HepG2 (cell line): ENCODE measurements at regions not wholly inside any gene's neighbourhood (a gene's known extent, or its start where the extent isn't known, plus 50 kb on each side); places are given as distances from the start of the nearest gene placed in this dataset.

ENCODE experiments used
- ATAC-seq: fragments of 200-7000 bp; cut with Tn5 transposase; 3 replicates; pipeline ENCODE4 v1.9.1; 2020; ENCODE audit warnings: mild to moderate bottlenecking, moderate library complexity
- BruUV-seq: library from RNA; stranded (reverse); fragments of 400-500 nt; replicated peaks from 2 replicates; lab custom pipeline; 2021; lab: Mats Ljungman, UMichigan
- CTCF ChIA-PET: fragments of 300-600 bp; formaldehyde crosslinking; extraction: SDS; loops from one replicate; lab custom pipeline; 2021; ENCODE audit warnings: low total read pairs, inconsistent platforms, low intra/inter-chr PET ratio; lab: Yijun Ruan, JAX
- POLR2A ChIA-PET: fragments of 350-600 bp; sonication (Branson Sonifier 250); formaldehyde crosslinking; loops from one replicate; lab custom pipeline; 2020; ENCODE audit warnings: antibody characterized with exemption, inconsistent platforms; lab: Yijun Ruan, JAX
- DNase-seq: peaks from one replicate; pipeline ENCODE4 v3.0.0-alpha.2; 2015; ENCODE audit warnings: low spot score
- FAIRE-seq: peaks from 3 replicates; lab custom pipeline; 2011; peaks lifted over from hg19 to GRCh38; lab: Jason Lieb, UNC
- H2AFZ ChIP-seq: one replicate; pipeline ENCODE4 v1.6.1; 2011; ENCODE audit warnings: low read length, inconsistent platforms
- H3K27ac ChIP-seq: fragments of 300-600 bp; 3 replicates; pipeline ENCODE4 v1.8.0; 2011; ENCODE audit warnings: mixed run types, mild to moderate bottlenecking, mixed read lengths, low read length, inconsistent platforms; ENCODE audit not compliant: insufficient read depth; ENCODE audit errors: extremely low read length
- H3K27me3 ChIP-seq, 2 experiments: fragments of 200-600 bp in 1 of 2; 2 replicates in 1 of 2; 3 replicates in 1 of 2; pipeline versions ENCODE4 v1.6.0 to v1.8.0; 2011; ENCODE audit warnings: low read length in 2 of 2, mild to moderate bottlenecking in 2 of 2, moderate library complexity in 2 of 2, inconsistent platforms in 1 of 2; ENCODE audit not compliant: insufficient read depth in 2 of 2, control insufficient read depth in 1 of 2
- H3K36me3 ChIP-seq, 2 experiments: fragments of 200-600 bp in 1 of 2; replicated peaks in 1 of 2; 2 replicates in 1 of 2; 3 replicates in 1 of 2; pipeline versions ENCODE4 v1.5.1 to v1.8.0; 2011; ENCODE audit warnings: low read length in 2 of 2, inconsistent platforms in 1 of 2; ENCODE audit not compliant: insufficient read depth in 2 of 2, control insufficient read depth in 1 of 2
- H3K4me1 ChIP-seq: 2 replicates; pipeline ENCODE4 v1.5.1; 2012; ENCODE audit warnings: low read length, inconsistent platforms; ENCODE audit not compliant: insufficient read depth
- H3K4me2 ChIP-seq: 2 replicates; pipeline ENCODE4 v1.6.0; 2011; ENCODE audit warnings: low read depth, low read length, inconsistent platforms
- H3K4me3 ChIP-seq, 3 experiments: fragments of 200-600 bp in 1 of 3; sonication (generic), shearing (Covaris generic) in 1 of 3; replicated peaks in 1 of 3; 2 replicates each; pipeline ENCODE4 v1.5.1; 2011 to 2016; ENCODE audit warnings: low read length in 3 of 3, inconsistent platforms in 2 of 3, low read depth in 2 of 3, mild to moderate bottlenecking in 2 of 3, control low read depth in 1 of 3, mixed read lengths in 1 of 3; ENCODE audit not compliant: insufficient read depth in 1 of 3
- H3K79me2 ChIP-seq: one replicate; pipeline ENCODE4 v1.6.1; 2011; ENCODE audit warnings: low read length, inconsistent platforms; ENCODE audit not compliant: insufficient read depth
- H3K9ac ChIP-seq: 2 replicates; pipeline ENCODE4 v1.6.0; 2011; ENCODE audit warnings: mild to moderate bottlenecking, low read depth, low read length, inconsistent platforms; ENCODE audit not compliant: insufficient read depth
- H3K9me3 ChIP-seq: 2 replicates; pipeline ENCODE4 v1.5.1; 2012; ENCODE audit warnings: mild to moderate bottlenecking, low read length
- H4K20me1 ChIP-seq: 2 replicates; pipeline ENCODE4 v1.6.0; 2011; ENCODE audit warnings: inconsistent platforms, mild to moderate bottlenecking, low read length, moderate library complexity; ENCODE audit not compliant: insufficient read depth
- AHR ChIP-seq: IDR thresholded peaks from 2 replicates; pipeline ENCODE4 v1.6.1; 2018; ENCODE audit warnings: missing genetic modification reagents, missing compliant biosample characterization
- NFE2 ChIP-seq: sonication (generic); formaldehyde crosslinking; IDR thresholded peaks from 2 replicates; pipeline ENCODE4 v1.4.0; 2020; ENCODE audit warnings: missing genetic modification reagents
- ZNF331 ChIP-seq: sonication (generic); formaldehyde crosslinking; IDR thresholded peaks from 2 replicates; pipeline ENCODE4 v1.4.0; 2020; ENCODE audit warnings: missing genetic modification reagents
- ZNF33B ChIP-seq: sonication (generic); formaldehyde crosslinking; IDR thresholded peaks from 2 replicates; pipeline ENCODE4 v1.5.1; 2020; ENCODE audit warnings: mild to moderate bottlenecking, missing genetic modification reagents
- WGBS: methylation state at CpG from one replicate; pipeline ENCODE4 v1.1.6; 2017; ENCODE audit warnings: low lambda C conversion rate; 5-methylcytosine and 5-hydroxymethylcytosine counted together
- in situ Hi-C: cut with HindIII; loops from 2 replicates; pipeline ENCODE4 v1.10.0; 2017; ENCODE audit warnings: low pct_unique_long_range_greater_than_20kb; ENCODE audit not compliant: extremely low pct_ligation_motif_present
- intact Hi-C: fragments of 100-400 bp; cut with micrococcal nuclease; formaldehyde crosslinking; loops from one replicate; pipeline ENCODE4 v1.10.0; 2022; ENCODE audit not compliant: unreplicated experiment
- TF ChIP-seq, protein P1 (sequence below): sonication (generic); formaldehyde crosslinking; IDR thresholded peaks from 2 replicates; pipeline ENCODE4 v1.8.0; 2022; ENCODE audit warnings: missing genetic modification reagents, mild to moderate bottlenecking, moderate library complexity, borderline replicate concordance
- TF ChIP-seq, protein P2 (sequence below): fragments of 450-650 bp; IDR thresholded peaks from 2 replicates; pipeline ENCODE4 v1.6.1; 2016
- TF ChIP-seq, protein P3 (sequence below): sonication (generic); formaldehyde crosslinking; IDR thresholded peaks from 2 replicates; pipeline ENCODE4 v1.8.0; 2022; ENCODE audit warnings: mild to moderate bottlenecking, missing genetic modification reagents, moderate library complexity
- TF ChIP-seq, protein P4 (sequence below), 2 experiments: sonication (generic) in 1 of 2; formaldehyde crosslinking in 1 of 2; IDR thresholded peaks; 2 replicates each; pipeline versions ENCODE4 v1.5.1 to v1.6.1; 2011 to 2020; ENCODE audit warnings: borderline replicate concordance in 1 of 2, low read depth in 1 of 2, low read length in 1 of 2, mild to moderate bottlenecking in 1 of 2, missing genetic modification reagents in 1 of 2, moderate library complexity in 1 of 2

DNA sequence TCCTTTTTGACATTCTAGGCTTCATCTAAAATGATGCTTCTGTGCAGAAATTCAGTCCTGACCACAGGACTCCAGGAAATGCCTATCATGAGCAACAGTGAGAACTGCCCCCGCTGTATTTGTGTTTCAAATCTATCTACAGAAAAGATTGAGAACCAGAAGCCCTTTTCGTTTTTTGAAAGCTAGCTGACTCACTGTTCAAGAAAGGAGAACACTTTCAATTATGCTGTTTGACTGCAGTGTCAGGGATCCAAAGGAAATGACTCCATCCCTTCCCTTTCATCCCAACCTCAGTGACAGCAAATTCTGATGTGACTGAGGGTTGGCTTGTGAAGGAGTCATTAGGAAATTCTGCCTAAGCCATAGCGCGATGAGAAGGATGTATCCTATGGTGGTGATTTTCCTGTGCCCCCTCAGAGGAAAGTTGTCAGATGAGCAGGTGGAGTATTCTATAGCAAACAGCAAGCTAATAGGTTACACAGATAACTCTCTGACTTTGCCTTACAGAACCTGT is 622.3 kb downstream of the TMEM114 start (continued):
- TF ChIP-seq, protein P1, sequence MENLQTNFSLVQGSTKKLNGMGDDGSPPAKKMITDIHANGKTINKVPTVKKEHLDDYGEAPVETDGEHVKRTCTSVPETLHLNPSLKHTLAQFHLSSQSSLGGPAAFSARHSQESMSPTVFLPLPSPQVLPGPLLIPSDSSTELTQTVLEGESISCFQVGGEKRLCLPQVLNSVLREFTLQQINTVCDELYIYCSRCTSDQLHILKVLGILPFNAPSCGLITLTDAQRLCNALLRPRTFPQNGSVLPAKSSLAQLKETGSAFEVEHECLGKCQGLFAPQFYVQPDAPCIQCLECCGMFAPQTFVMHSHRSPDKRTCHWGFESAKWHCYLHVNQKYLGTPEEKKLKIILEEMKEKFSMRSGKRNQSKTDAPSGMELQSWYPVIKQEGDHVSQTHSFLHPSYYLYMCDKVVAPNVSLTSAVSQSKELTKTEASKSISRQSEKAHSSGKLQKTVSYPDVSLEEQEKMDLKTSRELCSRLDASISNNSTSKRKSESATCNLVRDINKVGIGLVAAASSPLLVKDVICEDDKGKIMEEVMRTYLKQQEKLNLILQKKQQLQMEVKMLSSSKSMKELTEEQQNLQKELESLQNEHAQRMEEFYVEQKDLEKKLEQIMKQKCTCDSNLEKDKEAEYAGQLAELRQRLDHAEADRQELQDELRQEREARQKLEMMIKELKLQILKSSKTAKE (CRISPR knock-in tag), result no peak
- no peak for TF ChIP-seq ZNF33B (CRISPR knock-in tag)

DNA sequence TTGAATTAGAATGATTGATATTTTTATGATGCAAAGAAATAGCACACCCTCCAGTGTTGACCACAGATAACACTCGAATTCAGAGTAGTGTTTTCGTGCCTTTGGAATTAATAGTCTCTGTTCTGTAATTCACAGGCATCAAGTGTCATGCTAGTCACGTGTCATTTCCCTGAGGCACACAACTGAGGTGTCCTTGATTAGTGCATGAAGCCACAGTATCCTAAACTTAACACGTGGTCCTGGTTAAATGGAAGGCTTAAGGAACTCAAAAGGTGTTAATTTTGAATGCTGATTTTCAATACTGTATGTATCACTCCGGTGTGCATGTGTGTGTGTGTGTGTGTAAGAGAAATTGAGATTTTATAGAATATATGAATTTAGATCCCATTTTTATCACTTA is 625.6 kb downstream of the TMEM114 start:
- DNase-seq, result no peak
- Histone ChIP-seq H3K4me2 (no peak overlapping the region), H2AFZ (no peak overlapping the region), H3K9ac (no peak overlapping the region), H4K20me1 (no peaks in the 10 kb centered on the region), H3K27ac (no peak overlapping the region), H3K4me1 (no peaks in the 10 kb centered on the region), H3K36me3 (no peaks in the 10 kb centered on the region), H3K9me3 (no peaks in the 10 kb centered on the region), H3K4me3 (no peak overlapping the region), H3K27me3 (no peaks in the 10 kb centered on the region), H3K79me2 (no peaks in the 10 kb centered on the region)
- intact Hi-C loops (no loop called here), in situ Hi-C loops (no loop called here)
- no TSS peak for BruUV-seq
- ChIA-PET CTCF (no interaction called here), POLR2A (no interaction called here)
- no peak for FAIRE-seq
- under 1% methylated on average over 5 of the region's 5 CpGs for WGBS
- TF ChIP-seq NFE2 (no peak), AHR (no peak), ZNF331 (CRISPR knock-in tag) (no peak)
- TF ChIP-seq, protein P2, sequence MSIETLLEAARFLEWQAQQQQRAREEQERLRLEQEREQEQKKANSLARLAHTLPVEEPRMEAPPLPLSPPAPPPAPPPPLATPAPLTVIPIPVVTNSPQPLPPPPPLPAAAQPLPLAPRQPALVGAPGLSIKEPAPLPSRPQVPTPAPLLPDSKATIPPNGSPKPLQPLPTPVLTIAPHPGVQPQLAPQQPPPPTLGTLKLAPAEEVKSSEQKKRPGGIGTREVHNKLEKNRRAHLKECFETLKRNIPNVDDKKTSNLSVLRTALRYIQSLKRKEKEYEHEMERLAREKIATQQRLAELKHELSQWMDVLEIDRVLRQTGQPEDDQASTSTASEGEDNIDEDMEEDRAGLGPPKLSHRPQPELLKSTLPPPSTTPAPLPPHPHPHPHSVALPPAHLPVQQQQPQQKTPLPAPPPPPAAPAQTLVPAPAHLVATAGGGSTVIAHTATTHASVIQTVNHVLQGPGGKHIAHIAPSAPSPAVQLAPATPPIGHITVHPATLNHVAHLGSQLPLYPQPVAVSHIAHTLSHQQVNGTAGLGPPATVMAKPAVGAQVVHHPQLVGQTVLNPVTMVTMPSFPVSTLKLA, result peak; percentile 70
- TF ChIP-seq, protein P3, sequence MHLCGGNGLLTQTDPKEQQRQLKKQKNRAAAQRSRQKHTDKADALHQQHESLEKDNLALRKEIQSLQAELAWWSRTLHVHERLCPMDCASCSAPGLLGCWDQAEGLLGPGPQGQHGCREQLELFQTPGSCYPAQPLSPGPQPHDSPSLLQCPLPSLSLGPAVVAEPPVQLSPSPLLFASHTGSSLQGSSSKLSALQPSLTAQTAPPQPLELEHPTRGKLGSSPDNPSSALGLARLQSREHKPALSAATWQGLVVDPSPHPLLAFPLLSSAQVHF (CRISPR knock-in tag), result no peak
- TF ChIP-seq, protein P4, sequence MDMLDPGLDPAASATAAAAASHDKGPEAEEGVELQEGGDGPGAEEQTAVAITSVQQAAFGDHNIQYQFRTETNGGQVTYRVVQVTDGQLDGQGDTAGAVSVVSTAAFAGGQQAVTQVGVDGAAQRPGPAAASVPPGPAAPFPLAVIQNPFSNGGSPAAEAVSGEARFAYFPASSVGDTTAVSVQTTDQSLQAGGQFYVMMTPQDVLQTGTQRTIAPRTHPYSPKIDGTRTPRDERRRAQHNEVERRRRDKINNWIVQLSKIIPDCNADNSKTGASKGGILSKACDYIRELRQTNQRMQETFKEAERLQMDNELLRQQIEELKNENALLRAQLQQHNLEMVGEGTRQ (IDR thresholded peaks at IDR 0.05; ENCODE audit: low read depth, low read length), result peak; percentile 52
- TF ChIP-seq, protein P4 (CRISPR knock-in tag; IDR thresholded peaks at IDR 0.05; ENCODE audit: borderline replicate concordance), result no peak
- no peak for ATAC-seq
